IMR-90 (cell line): ENCODE measurements at regions not wholly inside any gene's neighbourhood (a gene's known extent, or its start where the extent isn't known, plus 50 kb on each side); places are given as distances from the start of the nearest gene placed in this dataset.

Experiments used
- ATAC-seq: fragments of 200-7000 bp; cut with Tn5 transposase; 2 replicates; pipeline ENCODE4 v1.9.1; 2020; ENCODE audit warnings: low read depth, mild to moderate bottlenecking, moderate library complexity
- BruUV-seq: library from RNA; stranded (reverse); fragments of 400-500 nt; replicated peaks from 2 replicates; lab custom pipeline; 2021; lab: Mats Ljungman, UMichigan
- CTCF ChIA-PET: fragments of 300-600 bp; formaldehyde crosslinking; extraction: SDS; loops from one replicate; lab custom pipeline; 2021; ENCODE audit warnings: antibody characterized with exemption; lab: Yijun Ruan, JAX
- POLR2A ChIA-PET: fragments of 300-600 bp; sonication (Branson Sonifier 250); formaldehyde crosslinking; loops from one replicate; lab custom pipeline; 2022; ENCODE audit warnings: antibody characterized with exemption; ENCODE audit not compliant: unreplicated experiment; lab: Charles Lee
- DNase-seq: peaks from one replicate; pipeline ENCODE4 v3.0.0; 2013
- H2AFZ ChIP-seq: replicated peaks from 2 replicates; pipeline ENCODE3; 2013; ENCODE audit warnings: low read length, mild to moderate bottlenecking; ENCODE audit not compliant: poor library complexity
- H2AK5ac ChIP-seq: 2 replicates; pipeline ENCODE4 v1.6.1; 2013; ENCODE audit warnings: low read depth, low read length, inconsistent platforms
- H2AK9ac ChIP-seq: replicated peaks from 2 replicates; pipeline ENCODE3; 2013; ENCODE audit warnings: mild to moderate bottlenecking, low read depth, low read length, moderate library complexity; ENCODE audit not compliant: poor library complexity
- H2BK120ac ChIP-seq: 2 replicates; pipeline ENCODE4 v1.6.1; 2013; ENCODE audit warnings: low read depth, low read length, inconsistent platforms
- H2BK15ac ChIP-seq: 3 replicates; pipeline ENCODE4 v1.6.1; 2013; ENCODE audit warnings: low read depth, low read length, inconsistent platforms
- H2BK20ac ChIP-seq: 2 replicates; pipeline ENCODE4 v1.6.1; 2013; ENCODE audit warnings: low read depth, mild to moderate bottlenecking, inconsistent platforms, low read length, moderate library complexity
- H2BK5ac ChIP-seq: 2 replicates; pipeline ENCODE4 v1.6.1; 2013; ENCODE audit warnings: mild to moderate bottlenecking, low read depth, low read length, inconsistent platforms; ENCODE audit not compliant: poor library complexity, severe bottlenecking
- H3K14ac ChIP-seq: replicated peaks from 2 replicates; pipeline ENCODE4 v1.6.1; 2013; ENCODE audit warnings: low read depth, low read length, inconsistent platforms
- H3K18ac ChIP-seq: 2 replicates; pipeline ENCODE4 v1.6.1; 2013; ENCODE audit warnings: low read depth, low read length, control low read depth
- H3K23ac ChIP-seq: 2 replicates; pipeline ENCODE4 v1.6.1; 2013; ENCODE audit warnings: low read depth, low read length, inconsistent platforms
- H3K27ac ChIP-seq: 2 replicates; pipeline ENCODE4 v1.5.1; 2013; ENCODE audit warnings: mild to moderate bottlenecking, control low read depth, low read length; ENCODE audit not compliant: insufficient read depth
- H3K27me3 ChIP-seq: 2 replicates; pipeline ENCODE4 v1.6.1; 2013; ENCODE audit warnings: low read length; ENCODE audit not compliant: control insufficient read depth, insufficient read depth
- H3K36me3 ChIP-seq: 2 replicates; pipeline ENCODE4 v1.6.1; 2013; ENCODE audit warnings: low read length, mixed read lengths; ENCODE audit not compliant: control insufficient read depth, insufficient read depth
- H3K4ac ChIP-seq: 2 replicates; pipeline ENCODE4 v1.6.1; 2013; ENCODE audit warnings: low read depth, low read length, inconsistent platforms
- H3K4me1 ChIP-seq: 2 replicates; pipeline ENCODE4 v1.6.1; 2013; ENCODE audit warnings: low read length, mixed read lengths; ENCODE audit not compliant: control insufficient read depth, insufficient read depth
- H3K4me2 ChIP-seq: 2 replicates; pipeline ENCODE4 v1.6.1; 2013; ENCODE audit warnings: low read depth, mild to moderate bottlenecking, control low read depth, low read length, moderate library complexity
- H3K4me3 ChIP-seq: 2 replicates; pipeline ENCODE4 v1.5.1; 2013; ENCODE audit warnings: low read depth, mild to moderate bottlenecking, control low read depth, low read length, moderate library complexity; ENCODE audit not compliant: insufficient read depth
- H3K56ac ChIP-seq: 2 replicates; pipeline ENCODE4 v1.6.1; 2013; ENCODE audit warnings: low read length, inconsistent platforms; ENCODE audit not compliant: insufficient read depth; ENCODE audit errors: extremely low read depth
- H3K79me1 ChIP-seq, 2 experiments: 2 replicates each; pipeline ENCODE4 v1.6.1; 2013; ENCODE audit warnings: low read length in 2 of 2, inconsistent platforms in 1 of 2, low read depth in 1 of 2
- H3K9ac ChIP-seq: 2 replicates; pipeline ENCODE4 v1.6.1; 2013; ENCODE audit warnings: low read depth, low read length, control low read depth
- H3K9me1 ChIP-seq: 2 replicates; pipeline ENCODE4 v1.6.1; 2013; ENCODE audit warnings: low read length, inconsistent platforms; ENCODE audit not compliant: insufficient read depth
- H3K9me3 ChIP-seq: 2 replicates; pipeline ENCODE4 v1.6.1; 2013; ENCODE audit warnings: low read length; ENCODE audit not compliant: control insufficient read depth, insufficient read depth
- H4K20me1 ChIP-seq: 2 replicates; pipeline ENCODE4 v1.6.1; 2013; ENCODE audit warnings: low read length, inconsistent platforms; ENCODE audit not compliant: insufficient read depth
- H4K5ac ChIP-seq: 2 replicates; pipeline ENCODE4 v1.6.1; 2013; ENCODE audit warnings: mild to moderate bottlenecking, low read depth, low read length, control low read depth
- H4K8ac ChIP-seq, 2 experiments: 2 replicates each; pipeline ENCODE4 v1.6.1; 2013; ENCODE audit warnings: low read depth in 2 of 2, low read length in 2 of 2, control low read depth in 1 of 2, inconsistent platforms in 1 of 2
- H4K91ac ChIP-seq: 2 replicates; pipeline ENCODE4 v1.6.1; 2013; ENCODE audit warnings: low read depth, low read length, inconsistent platforms; ENCODE audit not compliant: insufficient read depth
- BHLHE40 ChIP-seq: fragments of 150-350 bp; IDR thresholded peaks from 2 replicates; pipeline ENCODE4 v1.6.1; 2016; ENCODE audit warnings: mild to moderate bottlenecking, low read depth, low read length
- CEBPB ChIP-seq: IDR thresholded peaks from 2 replicates; pipeline ENCODE4 v1.6.1; 2012; ENCODE audit warnings: low read depth, low read length, improper control_type of control experiment
- CHD1 ChIP-seq: IDR thresholded peaks from 2 replicates; pipeline ENCODE4 v1.6.1; 2012; ENCODE audit warnings: low read depth, low read length, improper control_type of control experiment
- ELK1 ChIP-seq: fragments of 150-350 bp; IDR thresholded peaks from 2 replicates; pipeline ENCODE4 v1.6.1; 2016; ENCODE audit warnings: low read depth, mild to moderate bottlenecking, low read length, moderate library complexity, borderline replicate concordance
- FOS ChIP-seq: fragments of 150-350 bp; IDR thresholded peaks from 2 replicates; pipeline ENCODE4 v1.6.1; 2016; ENCODE audit warnings: low read depth, low read length
- MAFK ChIP-seq: IDR thresholded peaks from 2 replicates; pipeline ENCODE4 v1.6.1; 2012; ENCODE audit warnings: low read depth, low read length, improper control_type of control experiment
- MAZ ChIP-seq: IDR thresholded peaks from 2 replicates; pipeline ENCODE4 v1.6.1; 2012; ENCODE audit warnings: low read depth, mild to moderate bottlenecking, low read length, improper control_type of control experiment, moderate library complexity, borderline replicate concordance
- MXI1 ChIP-seq: IDR thresholded peaks from 2 replicates; pipeline ENCODE4 v1.6.1; 2012; ENCODE audit warnings: low read depth, mild to moderate bottlenecking, low read length, moderate library complexity, borderline replicate concordance
- NFE2L2 ChIP-seq: fragments of 150-350 bp; IDR thresholded peaks from 2 replicates; pipeline ENCODE4 v1.6.1; 2016; ENCODE audit warnings: low read depth, mild to moderate bottlenecking, low read length
- POLR2A ChIP-seq: IDR thresholded peaks from 2 replicates; pipeline ENCODE4 v1.6.1; 2012; ENCODE audit warnings: mild to moderate bottlenecking, low read depth, low read length
- RAD21 ChIP-seq: IDR thresholded peaks from 2 replicates; pipeline ENCODE4 v1.6.1; 2012; ENCODE audit warnings: low read length, improper control_type of control experiment
- RCOR1 ChIP-seq: IDR thresholded peaks from 2 replicates; pipeline ENCODE4 v1.6.1; 2012; ENCODE audit warnings: mild to moderate bottlenecking, low read length, improper control_type of control experiment; ENCODE audit not compliant: insufficient replicate concordance
- RFX5 ChIP-seq: IDR thresholded peaks from 2 replicates; pipeline ENCODE4 v1.8.0; 2012; ENCODE audit warnings: low read depth, mild to moderate bottlenecking, low read length, moderate library complexity
- SMC3 ChIP-seq: fragments of 150-350 bp; IDR thresholded peaks from 2 replicates; pipeline ENCODE4 v1.6.1; 2016; ENCODE audit warnings: low read depth, mild to moderate bottlenecking, antibody characterized with exemption, low read length, moderate library complexity
- USF2 ChIP-seq: fragments of 150-350 bp; IDR thresholded peaks from 2 replicates; pipeline ENCODE4 v1.6.1; 2017; ENCODE audit warnings: mild to moderate bottlenecking, antibody characterized with exemption, low read length, low read depth
- WGBS, 2 experiments: methylation state at CpG; one replicate each; pipeline versions ENCODE4 v1.1.5 to v1.1.7; 2013; ENCODE audit warnings: missing lambda C conversion rate in 2 of 2; ENCODE audit not compliant: insufficient read length in 1 of 2; ENCODE audit errors: extremely low coverage in 2 of 2; 5-methylcytosine and 5-hydroxymethylcytosine counted together
- dilution Hi-C: fragments of 300-500 bp; cut with HindIII; formaldehyde crosslinking; loops from one replicate; pipeline ENCODE4 v1.14.3; 2018; ENCODE audit warnings: low sequenced_read_pairs; ENCODE audit not compliant: unreplicated experiment
- in situ Hi-C: fragments of 300-500 bp; cut with MboI; formaldehyde crosslinking; loops from 3 replicates; pipeline ENCODE4 v1.14.3; 2019; ENCODE audit warnings: low sequenced_read_pairs, inconsistent platforms, mixed read lengths
- intact Hi-C: fragments of 100-400 bp; cut with micrococcal nuclease; formaldehyde crosslinking; loops from 2 replicates; pipeline ENCODE4 v1.10.0; 2022
- TF ChIP-seq, protein P1 (sequence below): conservative IDR thresholded peaks from 2 replicates; pipeline ENCODE4 v1.5.1; 2012; ENCODE audit warnings: mild to moderate bottlenecking, low read depth, low read length, improper control_type of control experiment

DNA sequence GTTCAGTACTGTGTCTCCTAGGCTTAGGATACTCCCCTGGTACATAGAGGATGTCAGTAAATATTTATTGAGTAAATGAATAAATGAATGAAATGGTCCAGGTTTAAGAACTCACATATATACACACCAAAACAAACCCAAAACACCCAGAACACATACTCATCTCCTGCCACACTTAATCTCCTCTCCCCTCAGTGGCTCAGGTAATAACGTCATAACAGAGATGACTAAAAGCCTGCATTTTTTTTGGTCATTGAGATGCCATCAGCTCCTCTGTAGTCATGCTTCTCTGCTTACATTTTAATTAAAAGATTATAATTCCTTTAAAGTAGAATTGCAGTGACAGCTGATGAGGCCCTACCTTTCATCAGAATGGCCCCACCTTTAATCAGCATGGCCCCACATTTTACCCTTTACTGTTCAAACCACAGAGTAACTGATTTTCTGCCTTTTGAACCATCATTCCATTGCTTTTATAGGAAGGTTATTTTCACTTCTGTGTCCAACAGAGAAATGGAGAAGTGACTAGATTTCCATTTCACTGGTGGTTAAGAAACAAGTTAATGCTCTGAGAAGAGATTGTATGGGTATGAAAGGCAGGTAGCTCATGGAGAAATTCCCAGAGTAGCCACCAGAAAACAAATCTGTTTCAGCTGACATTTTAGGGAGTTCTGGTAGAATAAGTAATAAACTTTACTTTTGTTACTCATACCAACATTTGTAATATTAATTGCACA lies 193.4 kb upstream of the ATP2B1 start:
- Histone ChIP-seq H2BK20ac (no peak overlapping the region), H3K79me1 (no peaks in the 10 kb centered on the region), H3K56ac (no peak overlapping the region), H2BK5ac (no peak overlapping the region), H3K9me1 (no peaks in the 10 kb centered on the region), H2AK5ac (no peak overlapping the region), H3K18ac (no peak overlapping the region), H4K91ac (no peak overlapping the region), H2BK15ac (no peak overlapping the region), H3K9ac (no peak overlapping the region), H3K4me2 (no peak overlapping the region), H2AFZ (no peak overlapping the region), H2AK9ac (no peak overlapping the region), H3K23ac (no peak overlapping the region), H4K5ac (no peak overlapping the region), H3K9me3 (no peaks in the 10 kb centered on the region), H4K8ac (no peak overlapping the region), H3K27me3 (no peaks in the 10 kb centered on the region), H3K14ac (no peak overlapping the region), H4K20me1 (no peaks in the 10 kb centered on the region), H3K36me3 (no peaks in the 10 kb centered on the region), H3K4me1 (peaks cover 6% of the 10 kb centered on the region), H3K4me3 (no peak overlapping the region), H2BK120ac (no peak overlapping the region), H3K4ac (no peak overlapping the region), H3K27ac (no peak overlapping the region)
- DNase-seq (no peak), ATAC-seq (no peak)
- WGBS, 2 experiments = no CpG with 5 or more reads among the region's 1 CpG
- no TSS peak for BruUV-seq
- ChIA-PET CTCF (no interaction called here), POLR2A (no interaction called here)
- TF ChIP-seq NFE2L2 = no peak
- no peak for TF ChIP-seq MXI1
- no peak for TF ChIP-seq CEBPB
- TF ChIP-seq SMC3 = no peak
- no peak for TF ChIP-seq MAFK
- TF ChIP-seq MAZ = no peak
- no peak for TF ChIP-seq POLR2A
- TF ChIP-seq BHLHE40 = no peak
- no peak for TF ChIP-seq USF2
- TF ChIP-seq RFX5 = no peak
- TF ChIP-seq, protein P1, sequence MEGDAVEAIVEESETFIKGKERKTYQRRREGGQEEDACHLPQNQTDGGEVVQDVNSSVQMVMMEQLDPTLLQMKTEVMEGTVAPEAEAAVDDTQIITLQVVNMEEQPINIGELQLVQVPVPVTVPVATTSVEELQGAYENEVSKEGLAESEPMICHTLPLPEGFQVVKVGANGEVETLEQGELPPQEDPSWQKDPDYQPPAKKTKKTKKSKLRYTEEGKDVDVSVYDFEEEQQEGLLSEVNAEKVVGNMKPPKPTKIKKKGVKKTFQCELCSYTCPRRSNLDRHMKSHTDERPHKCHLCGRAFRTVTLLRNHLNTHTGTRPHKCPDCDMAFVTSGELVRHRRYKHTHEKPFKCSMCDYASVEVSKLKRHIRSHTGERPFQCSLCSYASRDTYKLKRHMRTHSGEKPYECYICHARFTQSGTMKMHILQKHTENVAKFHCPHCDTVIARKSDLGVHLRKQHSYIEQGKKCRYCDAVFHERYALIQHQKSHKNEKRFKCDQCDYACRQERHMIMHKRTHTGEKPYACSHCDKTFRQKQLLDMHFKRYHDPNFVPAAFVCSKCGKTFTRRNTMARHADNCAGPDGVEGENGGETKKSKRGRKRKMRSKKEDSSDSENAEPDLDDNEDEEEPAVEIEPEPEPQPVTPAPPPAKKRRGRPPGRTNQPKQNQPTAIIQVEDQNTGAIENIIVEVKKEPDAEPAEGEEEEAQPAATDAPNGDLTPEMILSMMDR = no peak
- no peak for TF ChIP-seq RAD21
- TF ChIP-seq RCOR1 = no peak
- TF ChIP-seq ELK1 = no peak
- no peak for TF ChIP-seq CHD1
- TF ChIP-seq FOS = no peak
- intact Hi-C loops (no loop called here), dilution Hi-C loops (no loop called here), in situ Hi-C loops (no loop called here)
